ENCODE measurements at regions not wholly inside any gene's neighbourhood (a gene's known extent, or its start where the extent isn't known, plus 50 kb on each side); places are given as distances from the start of the nearest gene placed in this dataset.

DNA sequence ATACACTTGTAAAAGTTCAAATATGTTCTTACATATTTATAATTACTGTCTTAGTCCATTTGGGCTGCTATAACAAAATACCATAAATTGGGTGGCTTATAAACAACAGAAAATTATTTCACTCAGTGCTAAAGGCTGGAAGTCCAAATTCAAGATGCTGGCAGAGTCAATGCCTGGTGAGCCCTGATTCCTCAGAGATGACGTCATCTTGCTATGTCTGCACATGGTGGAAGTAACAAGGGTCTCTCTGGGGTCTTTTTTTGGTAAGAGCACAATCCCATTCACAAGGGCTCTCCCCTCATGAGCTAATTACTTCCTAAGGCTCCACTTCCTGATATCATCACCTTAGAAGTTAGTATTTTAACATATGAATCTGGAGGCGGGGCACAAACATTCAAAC, 108.0 kb upstream of the DUSP10 start:
- POLR2A ChIA-PET (ENCODE audit: partially characterized antibody) = interaction anchor here (1.1 kb wide), 1 partner anchor 18 kb away, joined by 3 read pairs; no protein-coding TSS in a partner anchor
- Histone ChIP-seq H3K9me3 (ENCODE audit: insufficient read depth in 2 of 2, low read depth in 1 of 2, low read length in 1 of 2) (no peaks in the 10 kb centered on the region), H2AFZ (ENCODE audit: low read length) (no peak overlapping the region), H4K8ac (ENCODE audit: extremely low read depth, insufficient read depth, low read length) (no peak overlapping the region), H3K4ac (replicated peaks; ENCODE audit: insufficient read length, low read depth, low read length) (no peak overlapping the region), H3K56ac (replicated peaks; ENCODE audit: insufficient read length, low read depth, low read length) (no peak overlapping the region), H2BK12ac (ENCODE audit: low read depth, low read length) (no peak overlapping the region), H4K20me1 (replicated peaks in 1 of 2; ENCODE audit: control insufficient read depth in 1 of 2, insufficient read depth in 2 of 2, low read length in 2 of 2) (no peaks in the 10 kb centered on the region), H3K4me3 (ENCODE audit: extremely low read depth in 1 of 4, insufficient read depth in 2 of 4, low read depth in 3 of 4, low read length in 4 of 4) (no peak overlapping the region), H4K91ac (replicated peaks; ENCODE audit: insufficient read length, low read length) (no peak overlapping the region), H3K79me1 (ENCODE audit: low read depth, low read length) (no peaks in the 10 kb centered on the region), H4K5ac (ENCODE audit: insufficient read length, low read depth, low read length) (no peak overlapping the region), H2BK15ac (ENCODE audit: low read length) (no peak overlapping the region), H3K79me2 (ENCODE audit: control insufficient read depth in 1 of 2, insufficient read depth in 2 of 2, low read length in 2 of 2) (no peaks in the 10 kb centered on the region), H2AK5ac (ENCODE audit: low read depth, low read length) (no peak overlapping the region), H3K14ac (ENCODE audit: insufficient read length) (no peak overlapping the region), H3K9ac (replicated peaks in 1 of 4; ENCODE audit: extremely low read depth in 1 of 4, low read depth in 3 of 4, low read length in 3 of 4) (no peak overlapping the region), H3K4me1 (replicated peaks in 1 of 4; ENCODE audit: control insufficient read depth in 3 of 4, insufficient read depth in 4 of 4, low read length in 3 of 4) (no peaks in the 10 kb centered on the region), H3K18ac (ENCODE audit: extremely low read depth, low read length) (no peak overlapping the region), H3K27me3 (replicated peaks in 1 of 4; ENCODE audit: control insufficient read depth in 3 of 4, extremely low read depth in 1 of 4, insufficient read depth in 3 of 4, low read length in 3 of 4) (peaks cover 0 to 1% (median 0%) of the 10 kb centered on the region in 4 experiments; a peak in 1 of 7 replicates), H3K23ac (ENCODE audit: insufficient read length) (no peak overlapping the region), H3K4me2 (ENCODE audit: insufficient read depth in 1 of 2, low read depth in 2 of 2, low read length in 2 of 2) (no peak overlapping the region), H2BK20ac (ENCODE audit: low read length) (no peak overlapping the region), H3K23me2 (ENCODE audit: low read depth, low read length) (no peaks in the 10 kb centered on the region), H2BK5ac (ENCODE audit: low read depth, low read length) (no peak overlapping the region), H3K36me3 (ENCODE audit: control insufficient read depth in 2 of 4, insufficient read depth in 4 of 4, low read length in 3 of 4) (no peaks in the 10 kb centered on the region), H3K27ac (ENCODE audit: low read depth, low read length) (no peak overlapping the region), H2BK120ac (replicated peaks; ENCODE audit: low read depth, low read length) (no peak overlapping the region)
- no peak for FAIRE-seq
- CTCF ChIA-PET (ENCODE audit: partially characterized antibody) = interaction anchor here (1.0 kb wide), 1 partner anchor 10 kb away, joined by 3 read pairs; no protein-coding TSS in a partner anchor
- 93% methylated on average over 2 of the region's 2 CpGs; no CpG with 5 or more reads in 1 of the 2 experiments for WGBS, 2 experiments (ENCODE audit: extremely low coverage in 1 of 2, insufficient coverage in 1 of 2, insufficient read length in 1 of 2, insufficient replicate concordance in 2 of 2, low coverage in 1 of 2, low lambda C conversion rate in 2 of 2, missing lambda C conversion rate in 1 of 2)
- no peak for DNase-seq (ENCODE audit: low read depth in 1 of 2, low spot score in 2 of 2)
- TF ChIP-seq JUN (IDR thresholded peaks at IDR 0.05; ENCODE audit: low read depth, low read length) = 0 out of 2 replicates have a peak, but pooled peaks have one; percentile 24
- TF ChIP-seq CREB1 (IDR thresholded peaks at IDR 0.05) = no peak
- TF ChIP-seq SP2 (IDR thresholded peaks at IDR 0.05; ENCODE audit: low read length) = no peak
- TF ChIP-seq EP300 (IDR thresholded peaks at IDR 0.05; ENCODE audit: borderline replicate concordance in 1 of 2, low read depth in 2 of 2, low read length in 2 of 2) = no peak

All from H1 (cell line).